Ammon's horn (tissue), 1 donor: ENCODE measurements at regions not wholly inside any gene's neighbourhood (a gene's known extent, or its start where the extent isn't known, plus 50 kb on each side); places are given as distances from the start of the nearest gene placed in this dataset.

Experiments
- DNase-seq: peaks from one replicate; pipeline ENCODE4 v3.0.0-alpha.2; 2016; ENCODE audit warnings: low spot score

DNA sequence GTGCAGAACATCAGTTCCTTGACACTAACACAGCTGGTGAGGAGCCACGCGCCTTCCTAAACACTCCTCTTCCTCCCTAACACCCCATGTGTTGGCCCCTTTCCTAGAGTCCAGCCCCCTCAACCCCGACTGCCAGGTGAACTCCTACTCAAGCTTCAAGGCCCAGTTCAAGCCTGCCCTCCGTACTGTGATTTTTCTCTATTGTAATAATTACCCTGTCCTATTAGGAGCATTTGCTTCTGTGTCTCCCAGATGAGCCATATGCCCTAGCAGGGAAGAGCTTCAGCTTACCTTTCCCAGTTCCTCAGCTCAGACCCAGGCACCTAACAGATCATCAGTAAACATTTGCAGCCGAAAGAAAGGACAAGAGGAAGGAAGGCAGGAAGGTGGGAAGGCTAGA lies 130.6 kb upstream of the SALL3 start:
- no peak for DNase-seq

DNA sequence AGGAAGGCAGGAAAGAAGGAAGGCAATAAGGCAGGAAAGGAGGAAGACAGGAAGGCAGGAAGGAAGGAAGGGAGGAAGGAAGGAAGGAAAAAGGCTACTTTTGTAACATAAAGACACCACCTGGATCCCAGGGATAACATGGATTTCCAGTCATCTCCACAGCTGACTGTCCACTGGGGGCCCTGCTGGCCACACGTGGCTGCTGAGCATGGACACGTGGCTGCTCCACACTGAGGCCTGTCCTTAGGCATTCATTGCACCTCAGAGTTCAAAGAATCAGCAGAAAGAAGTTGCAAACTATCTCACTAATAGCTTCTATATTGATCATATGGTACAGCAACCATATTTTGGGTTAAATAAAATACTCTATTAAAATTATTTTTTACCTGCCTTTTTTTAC lies 130.2 kb upstream of the SALL3 start:
- no peak for DNase-seq

DNA sequence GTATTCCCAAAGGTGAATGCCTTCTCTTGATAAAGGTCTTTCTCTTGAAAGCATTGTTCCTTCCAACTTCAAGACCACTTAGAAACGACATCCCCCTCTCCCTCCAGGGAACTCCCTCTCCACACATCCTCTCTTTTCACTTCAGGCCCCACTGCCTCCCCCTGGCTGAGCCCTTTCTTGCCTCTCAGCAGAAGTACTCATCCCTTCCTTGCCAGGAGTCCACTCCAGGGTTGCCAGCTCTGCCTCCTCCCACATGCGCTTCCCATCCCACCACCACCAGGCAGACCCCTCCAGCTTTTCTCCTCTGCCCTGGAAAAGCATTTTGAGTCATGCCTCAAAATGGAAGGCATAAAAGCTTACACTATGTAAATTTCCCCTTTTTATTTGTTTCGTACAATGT lies 126.3 kb upstream of the SALL3 start:
- no peak for DNase-seq

DNA sequence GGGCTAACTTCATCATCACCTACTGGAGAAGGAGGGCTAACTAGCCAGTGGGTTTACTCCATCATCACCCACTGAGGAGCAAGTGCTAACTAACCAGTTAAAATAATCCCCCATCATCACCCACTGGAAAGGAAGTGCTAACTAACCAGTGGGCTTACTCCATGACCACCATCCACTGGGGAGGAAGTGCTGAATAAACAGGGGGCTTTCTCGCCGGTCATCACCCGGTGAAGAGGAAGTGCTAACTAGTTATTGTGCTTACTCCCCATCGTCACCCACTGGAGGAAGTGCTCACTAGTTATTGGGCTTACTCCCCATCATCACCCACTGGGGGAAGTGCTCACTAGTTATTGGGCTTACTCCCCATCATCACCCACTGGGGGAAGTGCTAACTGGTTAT lies 124.4 kb upstream of the SALL3 start:
- no peak for DNase-seq

DNA sequence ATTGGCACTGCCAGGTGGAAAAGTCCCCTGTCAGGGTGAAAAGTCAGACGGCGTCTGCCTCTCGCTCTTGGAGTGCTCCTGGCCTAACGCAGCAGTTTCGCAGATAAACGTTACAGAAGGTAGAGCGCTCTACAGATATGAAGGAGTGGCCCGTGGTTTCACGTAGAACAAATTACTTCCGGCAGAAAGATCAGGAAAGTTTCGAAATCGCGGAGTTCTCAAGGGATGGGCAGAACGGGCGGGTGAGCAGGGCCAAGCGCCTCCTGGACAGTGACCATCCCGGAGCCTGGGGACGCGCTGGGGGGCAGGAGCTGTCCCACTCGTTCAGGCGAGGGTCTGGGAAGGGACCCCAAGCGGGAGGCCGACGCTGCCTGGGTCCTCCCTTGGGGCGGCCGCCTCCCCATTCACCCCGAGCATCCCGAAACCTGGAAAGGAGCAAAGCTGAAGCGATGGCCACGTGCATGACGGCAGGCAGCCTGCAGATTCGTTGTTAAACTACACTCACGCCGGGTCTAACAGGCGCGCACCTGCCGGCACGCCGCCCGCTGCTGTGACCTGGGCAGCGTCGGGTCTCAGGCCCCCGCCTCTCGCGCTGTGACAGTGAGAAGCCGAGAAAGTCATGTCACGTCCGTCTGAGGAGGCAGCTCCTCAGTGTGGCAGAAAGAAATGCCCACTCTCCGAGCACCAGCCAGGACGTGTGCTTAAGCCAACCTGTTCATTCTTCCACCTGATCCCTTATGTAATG lies 122.9 kb upstream of the SALL3 start:
- DNase-seq = no peak

DNA sequence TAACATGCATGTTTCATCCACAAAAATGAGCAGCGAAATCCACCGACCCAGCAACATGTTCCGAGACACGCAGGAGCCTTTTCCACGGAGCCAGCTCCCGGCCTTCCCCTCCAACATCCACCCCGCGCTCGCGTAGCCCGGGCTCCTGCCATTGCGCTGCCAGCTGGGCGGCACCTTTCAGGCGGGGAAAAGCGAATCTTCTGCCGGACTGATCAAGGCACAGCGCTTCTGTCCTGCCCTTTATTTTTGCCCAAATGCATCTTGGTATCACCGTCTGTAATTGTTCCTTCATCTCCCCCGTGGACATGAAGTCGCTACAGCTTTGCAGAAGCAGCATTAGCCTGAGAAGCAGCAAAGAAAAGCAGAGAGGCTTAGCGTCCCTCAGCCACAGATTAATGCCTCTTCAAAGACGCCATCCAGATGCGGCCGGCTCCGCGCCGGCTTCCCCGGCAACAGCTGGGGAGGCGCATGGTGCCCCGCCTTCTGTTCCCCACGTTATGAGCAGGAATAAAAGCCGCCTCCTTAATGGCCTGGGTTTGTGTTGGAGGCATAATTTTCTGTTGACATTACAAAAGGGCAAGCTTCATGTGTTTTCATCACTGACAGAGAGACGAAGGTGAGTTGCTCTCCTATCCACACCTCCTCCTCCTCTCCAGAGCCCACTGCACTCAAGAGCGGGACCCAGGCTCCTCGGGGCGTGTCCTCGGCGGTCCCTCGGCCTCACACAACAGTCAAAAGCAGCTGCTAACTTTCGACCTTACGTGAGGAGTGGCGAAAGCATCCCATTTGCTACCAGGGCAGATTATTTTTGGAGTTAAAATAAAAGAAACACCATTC lies 122.1 kb upstream of the SALL3 start:
- no peak for DNase-seq

DNA sequence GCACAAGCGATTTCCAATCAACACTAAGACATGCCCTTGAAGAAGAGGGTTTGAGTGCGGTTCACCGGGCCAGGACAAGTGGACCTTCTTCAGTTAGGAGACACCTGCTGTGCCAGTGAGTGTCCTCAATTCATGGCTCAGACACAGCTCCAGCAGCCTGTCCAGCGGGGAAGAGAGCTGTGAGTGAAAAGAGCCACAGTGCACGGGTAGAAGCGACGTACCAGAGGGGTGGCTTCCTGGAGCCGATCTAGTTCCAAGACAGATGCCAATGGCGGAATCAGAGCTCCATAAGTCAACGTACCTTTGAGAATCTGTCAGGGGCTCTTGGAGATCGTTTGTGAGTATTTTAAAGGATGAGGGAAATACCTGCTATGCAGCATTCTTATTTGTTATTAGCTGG lies 119.9 kb upstream of the SALL3 start:
- DNase-seq = no peak

DNA sequence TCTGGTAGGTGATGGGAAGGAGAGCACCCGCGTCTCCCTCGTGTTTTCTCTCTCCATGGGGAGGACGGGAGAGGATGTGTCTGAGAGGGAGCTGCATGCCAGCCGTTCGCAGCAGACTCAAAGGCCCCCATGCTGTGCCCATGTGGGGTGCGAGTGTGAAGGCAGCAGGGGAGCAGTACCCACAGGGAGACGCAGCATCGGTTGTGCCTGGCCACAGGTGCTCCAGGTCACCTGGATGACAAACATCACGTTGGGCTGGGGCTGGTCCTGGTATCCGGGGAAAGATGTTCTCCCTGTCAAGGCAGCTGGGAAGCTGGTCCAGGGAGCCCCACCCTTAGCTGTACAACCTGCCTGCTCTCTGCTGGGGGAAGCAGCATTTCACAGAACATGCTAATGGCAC lies 119.5 kb upstream of the SALL3 start:
- no peak for DNase-seq

DNA sequence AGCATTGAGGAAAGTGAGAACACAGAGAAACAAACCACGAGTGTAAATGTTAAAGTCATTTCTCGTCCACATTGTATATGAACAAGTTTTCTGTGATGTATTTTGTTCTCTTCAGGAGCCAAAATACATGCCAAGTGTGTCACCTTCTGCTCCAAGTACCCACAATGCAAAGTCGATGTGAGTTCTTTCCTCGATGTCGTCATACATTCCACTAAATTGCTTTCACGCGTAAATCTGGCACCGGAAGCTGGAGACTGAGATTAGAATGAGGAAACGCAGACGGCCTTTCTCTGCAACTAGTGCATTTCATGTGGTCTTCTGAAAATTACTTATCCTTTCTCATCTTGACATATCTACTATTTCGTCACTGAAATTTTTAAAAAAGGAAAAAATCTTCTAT lies 118.5 kb upstream of the SALL3 start:
- DNase-seq = no peak

DNA sequence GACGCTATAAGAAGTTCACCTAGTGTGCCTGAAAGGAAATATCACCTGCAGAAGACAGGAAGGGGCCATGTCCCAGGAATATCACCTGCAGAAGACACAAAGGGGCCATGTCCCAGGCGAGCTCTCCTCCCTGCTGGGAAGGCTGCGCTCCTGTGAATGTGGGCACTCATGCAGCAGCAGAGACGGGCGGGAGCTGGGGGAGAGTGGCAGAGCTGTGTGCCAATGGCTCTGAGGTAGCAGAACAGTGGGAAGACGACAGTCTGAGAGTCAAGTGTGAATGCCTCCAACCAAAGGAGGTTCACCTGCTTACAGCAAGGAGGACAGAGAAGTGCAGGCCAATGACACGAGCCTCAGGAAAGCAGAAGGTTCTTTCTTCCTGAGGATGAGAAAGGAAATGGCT lies 117.9 kb upstream of the SALL3 start:
- DNase-seq = no peak

DNA sequence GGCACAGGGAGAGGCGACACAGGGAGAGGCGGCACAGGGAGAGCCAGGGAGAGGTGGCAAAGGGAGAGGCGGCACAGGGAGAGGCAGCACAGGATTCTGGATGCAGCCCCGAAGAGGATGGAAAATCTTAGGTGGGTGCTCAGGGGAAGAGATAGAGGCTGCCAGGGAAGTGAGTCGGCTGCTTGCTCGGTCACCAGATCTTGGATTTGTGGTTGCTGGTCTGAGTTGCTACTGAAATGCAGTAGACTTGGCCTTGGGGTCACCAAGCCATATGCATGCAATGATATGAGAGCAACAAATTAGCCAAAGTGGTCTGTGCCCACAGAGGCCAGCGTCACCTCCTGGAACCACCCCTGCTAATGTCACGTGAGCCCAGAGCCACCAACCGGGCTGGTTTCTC lies 117.2 kb upstream of the SALL3 start:
- no peak for DNase-seq

DNA sequence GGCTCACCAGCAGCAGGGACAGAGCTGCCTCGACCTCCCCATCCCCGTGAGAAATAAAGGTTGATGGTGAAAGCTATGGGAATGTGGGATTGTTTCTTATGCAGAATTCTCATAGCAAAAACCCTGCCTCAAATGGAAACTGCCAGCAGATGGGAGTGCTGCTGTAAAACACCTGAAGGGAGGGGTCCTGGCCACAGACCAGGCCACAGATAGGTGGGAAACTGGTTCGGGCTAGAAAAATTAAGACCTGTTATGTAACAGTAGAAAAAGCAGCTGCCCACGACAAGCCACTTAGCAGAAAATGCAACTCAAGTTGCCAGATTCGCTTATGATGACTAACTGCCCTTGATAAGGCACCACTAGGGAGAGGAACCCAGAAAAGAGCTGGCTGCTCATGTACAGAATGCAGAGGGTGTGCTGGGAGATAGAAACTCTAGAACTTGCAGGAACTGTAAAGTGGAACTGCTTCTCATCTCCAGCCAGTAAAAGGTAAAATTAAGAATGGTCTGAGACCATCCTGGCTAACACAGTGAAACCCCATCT lies 114.5 kb upstream of the SALL3 start:
- DNase-seq = no peak

DNA sequence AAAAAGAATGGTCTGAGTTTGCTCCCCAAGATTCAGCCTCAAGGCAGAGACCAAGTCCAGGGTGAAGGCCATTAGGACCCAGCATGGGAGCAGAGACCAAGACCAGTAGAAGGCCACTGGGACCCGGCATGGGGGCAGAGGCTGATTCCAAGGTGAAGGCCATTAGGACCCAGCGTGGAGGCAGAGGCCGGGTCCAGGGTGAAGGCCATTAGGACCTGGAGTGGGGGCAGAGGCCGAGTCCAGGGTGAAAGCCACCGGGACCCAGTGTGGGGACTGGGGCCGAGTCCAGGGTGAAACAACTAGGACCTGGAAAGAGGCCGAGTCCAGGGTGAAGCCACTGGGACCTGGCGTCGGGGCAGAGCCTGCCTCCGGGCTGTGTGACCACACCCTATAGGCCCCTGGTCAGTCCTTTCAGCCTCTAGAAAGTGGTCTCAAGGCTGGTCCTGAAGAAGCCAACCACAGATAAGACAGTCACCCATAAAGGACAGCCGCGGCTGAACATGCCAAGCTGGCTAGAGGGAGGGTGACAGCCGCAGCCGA lies 113.8 kb upstream of the SALL3 start:
- no peak for DNase-seq

DNA sequence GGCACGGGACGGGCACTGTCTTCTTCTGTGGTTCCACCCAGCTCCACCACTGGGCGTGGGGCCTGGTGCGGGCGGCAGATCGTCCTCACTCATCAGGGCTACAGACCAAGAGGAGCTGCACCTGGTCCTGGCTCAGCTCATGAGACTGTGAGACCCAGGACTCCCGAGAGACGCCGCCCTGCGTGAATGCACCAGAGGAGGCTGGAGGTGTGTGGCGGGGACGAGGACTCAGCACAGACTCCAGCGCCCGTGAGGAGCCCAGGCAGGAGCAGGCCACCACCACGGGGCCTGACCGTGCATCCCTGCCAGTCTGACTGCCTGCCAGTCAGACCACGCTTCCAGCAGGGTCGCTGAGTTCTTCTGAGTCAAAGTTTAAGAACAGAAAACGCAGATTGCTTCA lies 112.5 kb upstream of the SALL3 start:
- no peak for DNase-seq

DNA sequence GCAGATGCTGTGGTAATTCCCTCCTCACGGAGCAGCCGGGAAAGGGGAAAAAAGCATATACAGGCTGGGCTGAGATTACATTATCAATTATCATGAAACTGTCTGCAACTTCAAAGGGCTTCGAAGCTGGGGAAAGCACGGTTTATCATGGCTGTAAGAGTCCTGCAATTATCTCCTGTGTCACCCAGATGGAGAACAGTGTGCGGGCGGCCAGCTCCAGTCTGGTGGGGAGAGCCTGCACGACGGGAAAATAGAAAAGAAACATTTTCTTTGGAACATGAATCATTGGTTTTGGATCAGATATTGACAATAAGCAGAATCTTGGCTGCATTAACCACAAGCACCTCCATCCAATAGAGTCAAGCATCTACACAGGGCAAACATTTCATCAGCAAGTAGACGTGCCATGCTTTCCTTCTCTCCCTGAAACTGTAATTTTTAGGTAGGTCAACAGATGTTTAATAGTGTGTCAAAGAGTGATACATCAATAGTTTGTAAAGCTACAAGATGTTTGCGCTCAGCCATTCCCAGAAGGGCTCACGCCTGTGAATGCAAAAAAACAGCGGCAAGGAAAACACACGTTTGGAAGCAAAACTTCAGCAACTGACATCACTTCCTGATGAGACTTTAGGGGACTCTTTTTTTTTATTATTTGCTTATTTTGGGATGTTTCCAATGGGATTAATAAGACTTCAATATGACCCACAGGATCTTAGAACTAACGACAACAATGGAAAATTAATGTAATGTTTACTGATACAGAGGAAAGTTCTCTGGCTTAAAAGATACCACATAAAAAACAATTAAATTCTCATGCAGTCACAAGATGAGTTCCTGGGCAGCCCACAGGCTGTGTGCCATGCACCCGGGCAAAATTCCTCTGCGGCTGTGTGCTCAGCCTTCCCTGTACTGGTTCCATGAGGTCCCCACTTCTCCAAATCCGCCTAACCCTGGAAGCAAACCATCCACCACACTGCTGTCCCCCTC lies 111.0 kb upstream of the SALL3 start:
- DNase-seq = no peak

DNA sequence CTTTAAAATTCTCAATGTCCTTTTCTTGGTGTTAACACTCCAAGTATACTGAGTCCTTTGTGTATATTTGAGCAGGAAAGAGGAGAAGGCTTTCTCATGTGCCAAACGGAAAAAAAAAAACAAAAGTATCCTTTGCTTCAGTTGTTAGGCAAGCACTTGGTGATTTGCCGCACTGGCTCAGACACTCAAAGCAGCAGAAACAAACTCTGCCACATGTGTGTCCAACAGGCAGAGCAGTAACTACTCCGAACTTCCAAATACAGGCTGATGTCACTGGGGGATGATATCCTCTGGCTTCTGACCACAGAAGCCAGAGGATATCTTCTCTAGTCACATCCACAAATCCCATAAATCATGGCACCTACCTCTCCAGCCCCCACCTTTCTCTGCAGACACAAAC lies 108.0 kb upstream of the SALL3 start:
- DNase-seq = peak; percentile 32

DNA sequence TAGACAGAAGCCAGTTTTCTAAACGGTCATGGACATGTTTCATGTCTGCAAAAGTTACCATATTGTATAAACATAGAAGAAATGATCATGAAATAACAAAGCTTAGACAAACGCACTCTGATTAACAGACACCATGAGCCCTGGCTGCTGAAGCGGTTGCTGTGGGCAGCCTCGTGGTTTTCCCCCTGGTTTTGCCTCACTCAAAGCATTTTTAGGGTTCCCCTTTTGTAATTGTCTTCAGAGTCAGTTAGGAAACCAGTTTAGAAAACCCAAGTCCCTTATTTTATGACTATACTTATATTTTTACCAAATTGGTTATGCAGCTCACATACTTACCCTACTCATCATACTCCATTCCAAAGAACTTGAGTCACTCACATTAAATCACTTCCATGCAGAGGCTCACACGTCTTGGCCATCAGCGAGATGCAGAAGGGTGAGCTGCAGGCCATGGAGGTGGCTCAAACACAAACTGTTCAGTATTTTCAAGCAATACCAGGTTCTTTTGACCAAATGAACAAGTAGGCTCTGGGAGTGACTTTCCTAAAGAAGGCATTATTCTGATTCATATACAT lies 105.6 kb upstream of the SALL3 start:
- no peak for DNase-seq

DNA sequence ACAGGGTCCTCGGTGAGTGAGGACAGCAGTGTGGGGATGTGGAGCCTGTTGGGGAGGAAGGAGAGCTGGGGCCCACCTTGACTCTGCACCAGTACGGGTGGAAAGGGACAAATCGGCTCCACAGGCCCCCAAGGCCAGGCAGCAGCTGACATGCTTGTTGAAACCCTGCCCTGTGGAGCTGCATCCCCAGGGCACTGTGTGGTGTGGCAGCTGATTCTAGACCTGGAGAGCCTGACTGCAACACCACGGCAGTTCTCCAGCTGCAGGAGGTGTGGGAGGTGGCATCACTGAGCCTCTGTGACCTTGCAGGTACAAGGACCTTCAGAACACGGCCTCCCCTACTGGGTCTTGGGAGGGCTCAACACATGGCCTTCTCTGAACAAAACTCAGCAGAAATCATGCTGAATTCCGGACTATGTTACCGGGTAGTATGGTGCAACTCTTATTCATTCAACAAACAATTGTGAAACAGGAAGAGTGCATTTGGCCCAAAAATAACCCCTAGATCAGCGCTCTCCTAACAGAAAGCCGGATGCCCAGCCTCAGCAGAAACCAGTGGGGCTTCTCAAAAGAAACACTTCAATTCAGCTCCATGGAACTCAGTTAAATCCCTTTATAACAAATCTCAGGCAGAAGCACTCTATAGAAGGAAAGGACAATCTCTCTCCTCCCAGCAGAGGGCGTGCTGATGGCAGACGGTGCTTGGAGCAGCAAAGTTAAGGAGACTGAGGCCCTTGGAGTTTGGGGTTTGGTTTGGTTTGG lies 104.4 kb upstream of the SALL3 start:
- DNase-seq = peak; percentile 72

DNA sequence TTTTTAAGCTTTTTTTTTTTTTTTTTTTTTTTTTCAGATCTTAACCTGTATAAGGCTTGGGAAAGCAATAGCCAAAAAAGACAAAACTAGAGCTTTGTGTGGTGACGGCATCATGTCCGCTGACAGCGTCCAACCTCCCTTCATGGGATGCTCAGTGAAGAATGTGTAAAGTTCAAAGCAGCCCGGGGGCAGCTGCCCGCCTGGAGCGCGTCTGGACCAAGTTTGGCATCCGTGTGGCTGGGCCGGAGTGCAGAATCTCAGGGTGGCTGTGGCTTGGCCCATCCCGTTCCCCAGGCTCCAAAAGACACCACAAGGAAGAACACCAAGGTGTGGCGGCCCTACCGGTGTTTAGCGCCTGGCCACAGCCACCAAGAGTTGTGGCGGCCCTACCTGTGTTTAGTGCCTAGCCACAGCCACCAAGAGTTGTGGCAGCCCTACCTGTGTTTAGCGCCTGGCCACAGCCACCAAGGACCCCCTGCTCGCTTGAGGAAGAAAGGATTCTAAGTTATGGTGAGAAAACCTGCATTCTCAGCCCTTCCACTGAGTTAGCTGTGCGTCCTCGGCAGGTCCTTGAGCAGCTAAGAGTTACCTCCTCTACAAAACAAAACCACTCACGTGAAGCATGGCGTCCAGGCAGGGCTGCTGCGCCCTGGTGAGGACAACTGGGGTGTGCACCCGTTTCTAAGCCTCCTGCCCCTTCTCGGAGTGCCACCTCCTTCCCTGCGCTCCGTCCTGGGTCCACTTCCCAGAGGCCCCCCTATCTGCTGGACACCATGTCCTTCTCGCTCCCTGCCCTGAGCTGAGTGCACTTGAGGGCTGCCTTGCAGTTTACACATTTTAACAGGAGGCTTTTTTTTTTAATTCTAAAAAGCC lies 103.6 kb upstream of the SALL3 start:
- no peak for DNase-seq

DNA sequence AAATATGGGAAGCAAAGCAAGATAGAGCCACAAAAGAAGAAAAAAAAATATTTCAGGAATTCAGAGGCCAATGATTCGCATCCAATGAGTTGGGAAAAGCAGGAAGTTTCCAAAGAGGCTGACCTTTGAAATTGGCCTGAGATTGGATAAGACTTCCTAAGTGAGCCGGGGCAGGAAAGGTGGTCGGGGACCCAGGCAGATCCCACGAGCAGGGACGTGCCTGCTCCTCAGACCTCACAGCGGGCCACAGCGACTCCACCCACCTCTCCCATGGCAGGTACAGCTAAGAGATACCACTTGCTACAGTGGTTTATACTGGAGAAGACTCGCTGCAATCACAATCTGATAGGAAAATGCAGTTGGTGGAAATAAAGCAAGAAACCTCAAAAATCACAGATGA lies 102.8 kb upstream of the SALL3 start:
- DNase-seq = no peak
